PC-9 (cell line): ENCODE measurements at regions not wholly inside any gene's neighbourhood (a gene's known extent, or its start where the extent isn't known, plus 50 kb on each side); places are given as distances from the start of the nearest gene placed in this dataset.

ENCODE experiments used
- BruUV-seq: library from RNA; stranded (reverse); fragments of 400-500 nt; replicated peaks from 2 replicates; lab custom pipeline; 2021; lab: Mats Ljungman, UMichigan
- CTCF ChIA-PET: fragments of 300-600 bp; sonication (Branson Sonifier 250); formaldehyde crosslinking; loops from one replicate; lab custom pipeline; 2022; ENCODE audit warnings: antibody characterized with exemption; lab: Charles Lee
- POLR2A ChIA-PET: fragments of 300-600 bp; sonication (Branson Sonifier 250); formaldehyde crosslinking; loops from one replicate; lab custom pipeline; 2022; ENCODE audit warnings: antibody characterized with exemption; ENCODE audit not compliant: unreplicated experiment; lab: Charles Lee
- DNase-seq, 2 experiments: peaks; one replicate each; pipeline versions ENCODE4 v3.0.0 to v3.0.0-alpha.2; 2015 to 2022; ENCODE audit warnings: mixed read lengths in 1 of 2
- H2AFZ ChIP-seq: fragments of 200-600 bp; sonication (generic); 2 replicates; pipeline ENCODE4 v1.8.1; 2017; ENCODE audit warnings: antibody characterized with exemption
- H3F3A ChIP-seq: fragments of 200-600 bp; sonication (generic); 2 replicates; pipeline ENCODE4 v1.8.1; 2017; ENCODE audit warnings: antibody characterized with exemption, mild to moderate bottlenecking, low read depth; ENCODE audit not compliant: insufficient read depth
- H3K27ac ChIP-seq: fragments of 200-600 bp; sonication (generic); 2 replicates; pipeline ENCODE4 v1.6.1; 2016; ENCODE audit warnings: mixed run types
- H3K27me3 ChIP-seq: fragments of 200-600 bp; sonication (generic); 2 replicates; pipeline ENCODE4 v1.6.1; 2016; ENCODE audit warnings: low read depth, mixed run types; ENCODE audit not compliant: insufficient read depth
- H3K36me3 ChIP-seq: fragments of 200-600 bp; sonication (generic); 2 replicates; pipeline ENCODE4 v1.6.1; 2016; ENCODE audit warnings: low read depth, mixed run types
- H3K4me1 ChIP-seq: fragments of 200-600 bp; sonication (generic); replicated peaks from 2 replicates; pipeline ENCODE4 v1.6.1; 2016; ENCODE audit warnings: mixed run types; ENCODE audit not compliant: insufficient read depth
- H3K4me2 ChIP-seq: fragments of 200-600 bp; sonication (generic); 2 replicates; pipeline ENCODE4 v1.6.1; 2017; ENCODE audit warnings: mixed run types
- H3K4me3 ChIP-seq: fragments of 200-600 bp; sonication (generic); 2 replicates; pipeline ENCODE4 v1.6.1; 2016; ENCODE audit warnings: mixed run types
- H3K79me2 ChIP-seq: fragments of 200-600 bp; sonication (generic); 2 replicates; pipeline ENCODE4 v1.6.1; 2017; ENCODE audit warnings: low read depth, mixed run types
- H3K9me2 ChIP-seq: fragments of 200-600 bp; sonication (generic); 2 replicates; pipeline ENCODE4 v1.8.1; 2017; ENCODE audit warnings: mild to moderate bottlenecking; ENCODE audit not compliant: insufficient read depth
- H3K9me3 ChIP-seq: fragments of 200-600 bp; sonication (generic); 2 replicates; pipeline ENCODE4 v1.8.1; 2016; ENCODE audit warnings: low read depth; ENCODE audit not compliant: insufficient read depth
- H4K20me1 ChIP-seq: fragments of 200-600 bp; sonication (generic); 2 replicates; pipeline ENCODE4 v1.8.1; 2017; ENCODE audit not compliant: insufficient read depth
- EZH2 ChIP-seq: fragments of 200-600 bp; sonication (generic); IDR thresholded peaks from 2 replicates; pipeline ENCODE4 v1.8.0; 2017; ENCODE audit warnings: antibody characterized with exemption, low read depth
- intact Hi-C: fragments of 100-400 bp; cut with micrococcal nuclease; formaldehyde crosslinking; loops from one replicate; pipeline ENCODE4 v1.10.0; 2022; ENCODE audit not compliant: unreplicated experiment
- TF ChIP-seq, protein P1 (sequence below): fragments of 200-600 bp; sonication (generic); conservative IDR thresholded peaks from 2 replicates; pipeline ENCODE4 v1.6.1; 2017; ENCODE audit warnings: mixed run types, antibody characterized with exemption, mild to moderate bottlenecking, moderate library complexity

- no peak overlapping the region for H3K4me2 ChIP-seq
- H3K4me1 ChIP-seq = no peaks in the 10 kb centered on the region; the same call in 1 of the 2 replicates
- H3K4me3 ChIP-seq = no peak overlapping the region
- no peaks in the 10 kb centered on the region for H3K36me3 ChIP-seq
- no peaks in the 10 kb centered on the region for H4K20me1 ChIP-seq
- no peak overlapping the region for H2AFZ ChIP-seq
- CTCF ChIA-PET = no interaction called here
- POLR2A ChIA-PET = no interaction called here
- no peaks in the 10 kb centered on the region for H3F3A ChIP-seq
- H3K27me3 ChIP-seq = peaks cover 6% of the 10 kb centered on the region; the same call in 1 of the 2 replicates
- H3K27ac ChIP-seq = no peak overlapping the region
- H3K79me2 ChIP-seq = no peaks in the 10 kb centered on the region
- no peak for TF ChIP-seq EZH2
- TF ChIP-seq, protein P1, sequence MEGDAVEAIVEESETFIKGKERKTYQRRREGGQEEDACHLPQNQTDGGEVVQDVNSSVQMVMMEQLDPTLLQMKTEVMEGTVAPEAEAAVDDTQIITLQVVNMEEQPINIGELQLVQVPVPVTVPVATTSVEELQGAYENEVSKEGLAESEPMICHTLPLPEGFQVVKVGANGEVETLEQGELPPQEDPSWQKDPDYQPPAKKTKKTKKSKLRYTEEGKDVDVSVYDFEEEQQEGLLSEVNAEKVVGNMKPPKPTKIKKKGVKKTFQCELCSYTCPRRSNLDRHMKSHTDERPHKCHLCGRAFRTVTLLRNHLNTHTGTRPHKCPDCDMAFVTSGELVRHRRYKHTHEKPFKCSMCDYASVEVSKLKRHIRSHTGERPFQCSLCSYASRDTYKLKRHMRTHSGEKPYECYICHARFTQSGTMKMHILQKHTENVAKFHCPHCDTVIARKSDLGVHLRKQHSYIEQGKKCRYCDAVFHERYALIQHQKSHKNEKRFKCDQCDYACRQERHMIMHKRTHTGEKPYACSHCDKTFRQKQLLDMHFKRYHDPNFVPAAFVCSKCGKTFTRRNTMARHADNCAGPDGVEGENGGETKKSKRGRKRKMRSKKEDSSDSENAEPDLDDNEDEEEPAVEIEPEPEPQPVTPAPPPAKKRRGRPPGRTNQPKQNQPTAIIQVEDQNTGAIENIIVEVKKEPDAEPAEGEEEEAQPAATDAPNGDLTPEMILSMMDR = no peak
- no peaks in the 10 kb centered on the region for H3K9me2 ChIP-seq
- no peaks in the 10 kb centered on the region for H3K9me3 ChIP-seq
- DNase-seq = no peak
- BruUV-seq = no TSS peak
- intact Hi-C loops = no loop called here
Measured at GRCh38 chr11:45062115-45062514, 84.3 kb upstream of the PRDM11 start.

- DNase-seq = no peak
- H4K20me1 ChIP-seq = no peaks in the 10 kb centered on the region
- H2AFZ ChIP-seq = no peak overlapping the region
- ChIA-PET POLR2A (no interaction called here), CTCF (no interaction called here)
- H3K4me1 ChIP-seq = no peaks in the 10 kb centered on the region; the same call in 1 of the 2 replicates
- peaks cover 8% of the 10 kb centered on the region; the same call in 1 of the 2 replicates for H3K27me3 ChIP-seq
- no peaks in the 10 kb centered on the region for H3K36me3 ChIP-seq
- intact Hi-C loops = no loop called here
- H3K4me3 ChIP-seq = no peak overlapping the region
- TF ChIP-seq, protein P1 = no peak
- no peak for TF ChIP-seq EZH2
- no peaks in the 10 kb centered on the region for H3K9me3 ChIP-seq
- no peak overlapping the region for H3K27ac ChIP-seq
- BruUV-seq = no TSS peak
- no peaks in the 10 kb centered on the region for H3K9me2 ChIP-seq
- no peak overlapping the region for H3K4me2 ChIP-seq
- H3K79me2 ChIP-seq = no peaks in the 10 kb centered on the region
- H3F3A ChIP-seq = no peaks in the 10 kb centered on the region
Measured at GRCh38 chr11:45062974-45063635, 83.3 kb upstream of the PRDM11 start.

GRCh38 chr11:45063669-45064068, 82.8 kb upstream of the PRDM11 start:
- no peaks in the 10 kb centered on the region for H3K36me3 ChIP-seq

More at GRCh38 chr11:45063669-45064068, 82.8 kb upstream of the PRDM11 start:
- H3K27me3 ChIP-seq = peaks cover 13% of the 10 kb centered on the region
- H3K27ac ChIP-seq = no peak overlapping the region
- H2AFZ ChIP-seq = no peak overlapping the region
- H4K20me1 ChIP-seq = no peaks in the 10 kb centered on the region
- no peak overlapping the region for H3K4me2 ChIP-seq
- TF ChIP-seq EZH2 = no peak
- TF ChIP-seq, protein P1 = no peak
- H3K79me2 ChIP-seq = no peaks in the 10 kb centered on the region
- H3K9me2 ChIP-seq = no peaks in the 10 kb centered on the region
- no peaks in the 10 kb centered on the region; the same call in 1 of the 2 replicates for H3K4me1 ChIP-seq
- ChIA-PET POLR2A (no interaction called here), CTCF (no interaction called here)
- H3K9me3 ChIP-seq = no peaks in the 10 kb centered on the region
- H3K4me3 ChIP-seq = no peak overlapping the region
- H3F3A ChIP-seq = no peaks in the 10 kb centered on the region
- no peak for DNase-seq
- no TSS peak for BruUV-seq
- intact Hi-C loops = no loop called here
